MCF 10A (cell line): ENCODE measurements at regions not wholly inside any gene's neighbourhood (a gene's known extent, or its start where the extent isn't known, plus 50 kb on each side); places are given as distances from the start of the nearest gene placed in this dataset.

ENCODE experiments used
- BruUV-seq: library from RNA; stranded (reverse); fragments of 400-500 nt; replicated peaks from 2 replicates; lab custom pipeline; 2021; lab: Mats Ljungman, UMichigan
- CTCF ChIA-PET: fragments of 300-600 bp; sonication (Branson Sonifier 250); formaldehyde crosslinking; extraction: SDS; loops from one replicate; lab custom pipeline; 2021; ENCODE audit warnings: antibody characterized with exemption, inconsistent platforms; lab: Yijun Ruan, JAX
- POLR2A ChIA-PET: fragments of 300-600, 350-650 bp; sonication (Branson Sonifier 250); formaldehyde crosslinking; extraction: SDS; loops from one replicate; lab custom pipeline; 2020; ENCODE audit warnings: antibody characterized with exemption, inconsistent platforms; lab: Yijun Ruan, JAX
- DNase-seq: peaks from one replicate; pipeline ENCODE4 v3.0.0-alpha.2; 2018; ENCODE audit not compliant: unreplicated experiment
- H3K27ac Mint-ChIP-seq: one replicate; pipeline ENCODE4 v1.8.0; 2022; ENCODE audit warnings: mild to moderate bottlenecking, low read depth, mixed read lengths; ENCODE audit not compliant: unreplicated experiment
- H3K27me3 Mint-ChIP-seq: one replicate; pipeline ENCODE4 v1.8.0; 2022; ENCODE audit warnings: mixed read lengths; ENCODE audit not compliant: insufficient read depth, unreplicated experiment
- H3K36me3 Mint-ChIP-seq: one replicate; pipeline ENCODE4 v1.8.0; 2022; ENCODE audit warnings: mild to moderate bottlenecking, moderate library complexity, mixed read lengths; ENCODE audit not compliant: insufficient read depth, unreplicated experiment
- H3K4me1 Mint-ChIP-seq: one replicate; pipeline ENCODE4 v1.8.0; 2022; ENCODE audit warnings: mixed read lengths; ENCODE audit not compliant: insufficient read depth, unreplicated experiment
- H3K4me3 Mint-ChIP-seq: one replicate; pipeline ENCODE4 v1.8.0; 2022; ENCODE audit warnings: mild to moderate bottlenecking, moderate library complexity, mixed read lengths; ENCODE audit not compliant: unreplicated experiment
- H3K9me3 Mint-ChIP-seq: one replicate; pipeline ENCODE4 v1.8.0; 2022; ENCODE audit warnings: mixed read lengths; ENCODE audit not compliant: unreplicated experiment
- intact Hi-C: fragments of 100-400 bp; cut with micrococcal nuclease; formaldehyde crosslinking; loops from 2 replicates; pipeline ENCODE4 v1.14.1; 2022
- TF ChIP-seq, protein P1 (sequence below): fragments of 200-600 bp; IDR thresholded peaks from one replicate; pipeline ENCODE4 v1.8.0; 2022; ENCODE audit warnings: antibody characterized with exemption, mild to moderate bottlenecking; ENCODE audit not compliant: unreplicated experiment

GRCh38 chr1:58246549-58246948 is 300.0 kb downstream of the OMA1 start:
- ChIA-PET POLR2A (no interaction called here), CTCF (no interaction called here)
- peaks cover 61% of the 10 kb centered on the region for H3K27me3 Mint-ChIP-seq
- no peak overlapping the region for H3K4me3 Mint-ChIP-seq
- no peak overlapping the region for H3K27ac Mint-ChIP-seq
- BruUV-seq = no TSS peak
- no peaks in the 10 kb centered on the region for H3K36me3 Mint-ChIP-seq
- no peaks in the 10 kb centered on the region for H3K9me3 Mint-ChIP-seq
- no peak for DNase-seq
- intact Hi-C loops = no loop called here
- TF ChIP-seq, protein P1, sequence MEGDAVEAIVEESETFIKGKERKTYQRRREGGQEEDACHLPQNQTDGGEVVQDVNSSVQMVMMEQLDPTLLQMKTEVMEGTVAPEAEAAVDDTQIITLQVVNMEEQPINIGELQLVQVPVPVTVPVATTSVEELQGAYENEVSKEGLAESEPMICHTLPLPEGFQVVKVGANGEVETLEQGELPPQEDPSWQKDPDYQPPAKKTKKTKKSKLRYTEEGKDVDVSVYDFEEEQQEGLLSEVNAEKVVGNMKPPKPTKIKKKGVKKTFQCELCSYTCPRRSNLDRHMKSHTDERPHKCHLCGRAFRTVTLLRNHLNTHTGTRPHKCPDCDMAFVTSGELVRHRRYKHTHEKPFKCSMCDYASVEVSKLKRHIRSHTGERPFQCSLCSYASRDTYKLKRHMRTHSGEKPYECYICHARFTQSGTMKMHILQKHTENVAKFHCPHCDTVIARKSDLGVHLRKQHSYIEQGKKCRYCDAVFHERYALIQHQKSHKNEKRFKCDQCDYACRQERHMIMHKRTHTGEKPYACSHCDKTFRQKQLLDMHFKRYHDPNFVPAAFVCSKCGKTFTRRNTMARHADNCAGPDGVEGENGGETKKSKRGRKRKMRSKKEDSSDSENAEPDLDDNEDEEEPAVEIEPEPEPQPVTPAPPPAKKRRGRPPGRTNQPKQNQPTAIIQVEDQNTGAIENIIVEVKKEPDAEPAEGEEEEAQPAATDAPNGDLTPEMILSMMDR = no peak
- H3K4me1 Mint-ChIP-seq = no peaks in the 10 kb centered on the region

DNA sequence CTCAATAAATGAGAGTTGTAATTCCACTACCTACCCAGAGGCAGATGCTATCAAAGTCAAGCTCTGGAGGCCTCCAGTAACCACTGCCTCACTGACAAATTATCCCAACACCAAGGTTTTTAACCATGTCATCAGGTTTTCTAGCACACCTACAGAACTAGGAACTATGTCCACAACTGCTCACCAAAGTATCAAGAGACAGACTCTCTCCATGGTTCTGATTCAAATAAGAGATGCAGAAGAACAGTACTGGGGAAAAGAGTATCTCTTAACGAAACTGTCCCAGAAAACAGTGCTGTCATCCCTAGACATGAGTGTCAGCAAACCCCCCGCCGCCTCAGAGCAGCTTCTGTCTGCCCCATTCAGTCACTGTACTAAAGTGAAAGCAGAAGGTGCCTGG is 301.7 kb downstream of the OMA1 start:
- no peaks in the 10 kb centered on the region for H3K36me3 Mint-ChIP-seq
- no peak overlapping the region for H3K27ac Mint-ChIP-seq
- POLR2A ChIA-PET = no interaction called here
- no peak overlapping the region for H3K4me3 Mint-ChIP-seq
- no peaks in the 10 kb centered on the region for H3K9me3 Mint-ChIP-seq
- intact Hi-C loops = no loop called here
- no TSS peak for BruUV-seq
- TF ChIP-seq, protein P1 = no peak
- DNase-seq = no peak
- no peaks in the 10 kb centered on the region for H3K4me1 Mint-ChIP-seq
- H3K27me3 Mint-ChIP-seq = peaks cover 65% of the 10 kb centered on the region
- CTCF ChIA-PET = interaction anchor here (0.5 kb wide), 1 partner anchor 251 kb away, joined by 3 read pairs; no protein-coding TSS in a partner anchor

DNA sequence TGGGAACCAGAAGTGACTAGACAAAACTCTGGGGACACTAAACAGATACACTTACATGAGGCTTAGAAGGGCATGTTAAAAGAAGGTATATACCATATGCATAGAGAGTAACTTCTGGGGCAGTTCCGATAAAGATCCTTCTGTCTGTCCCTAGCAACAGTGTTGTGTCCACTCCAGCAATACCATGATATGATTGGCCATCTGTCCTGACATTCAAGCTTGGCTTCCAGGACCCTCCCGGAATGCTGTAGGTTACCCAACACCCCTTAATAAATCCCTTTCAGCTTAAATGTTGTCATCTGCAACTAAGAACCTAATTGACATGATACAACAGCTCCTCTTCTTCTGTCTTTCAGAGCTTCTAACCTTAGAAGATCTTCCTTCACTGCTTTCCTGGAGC is 307.7 kb downstream of the OMA1 start:
- BruUV-seq = no TSS peak
- peaks cover 63% of the 10 kb centered on the region for H3K27me3 Mint-ChIP-seq
- ChIA-PET CTCF (interaction anchor here (1.2 kb wide), 1 partner anchor 78 kb away, joined by 3 read pairs; no protein-coding TSS in a partner anchor), POLR2A (interaction anchor here (0.9 kb wide), 1 partner anchor 9 kb away, joined by 4 read pairs; no protein-coding TSS in a partner anchor)
- intact Hi-C loops = no loop called here
- no peaks in the 10 kb centered on the region for H3K9me3 Mint-ChIP-seq
- TF ChIP-seq, protein P1 = no peak
- peaks cover 7% of the 10 kb centered on the region for H3K36me3 Mint-ChIP-seq
- H3K4me3 Mint-ChIP-seq = no peak overlapping the region
- DNase-seq = no peak
- H3K27ac Mint-ChIP-seq = no peak overlapping the region
- H3K4me1 Mint-ChIP-seq = no peaks in the 10 kb centered on the region

DNA sequence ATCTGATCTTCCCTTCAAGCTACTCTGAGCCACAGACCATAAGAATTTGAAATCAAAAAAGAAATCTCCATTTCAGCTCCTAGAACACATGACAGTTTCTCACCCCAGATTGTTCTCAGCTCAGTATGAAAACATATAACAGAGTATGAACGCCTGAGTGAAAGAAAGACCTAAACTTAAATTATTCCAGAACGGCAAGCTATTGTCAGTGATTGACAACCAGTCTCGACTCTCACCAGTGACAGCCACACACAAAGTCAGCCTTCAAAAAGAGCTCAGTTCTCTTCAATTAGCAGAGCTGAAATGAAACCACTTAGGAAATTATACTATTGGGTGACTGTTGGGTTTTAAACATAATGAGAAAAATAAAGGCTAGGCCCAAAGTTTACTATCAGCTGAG is 312.8 kb downstream of the OMA1 start:
- intact Hi-C loops = no loop called here
- no TSS peak for BruUV-seq
- Mint-ChIP-seq H3K27ac (no peak overlapping the region), H3K4me1 (no peaks in the 10 kb centered on the region), H3K9me3 (no peaks in the 10 kb centered on the region), H3K36me3 (peaks cover 7% of the 10 kb centered on the region), H3K4me3 (no peak overlapping the region), H3K27me3 (peaks cover 41% of the 10 kb centered on the region)
- ChIA-PET CTCF (interaction anchor here (0.6 to 0.7 kb wide), 2 partner anchors 69 to 1412 kb away, joined by 3 read pairs; no protein-coding TSS in a partner anchor), POLR2A (no interaction called here)
- DNase-seq = no peak
- TF ChIP-seq, protein P1 = no peak
